ENCODE measurements at regions not wholly inside any gene's neighbourhood (a gene's known extent, or its start where the extent isn't known, plus 50 kb on each side); places are given as distances from the start of the nearest gene placed in this dataset.

GRCh38 chr5:28208356-28208755 is 1170.0 kb upstream of the CDH9 start:
- Histone ChIP-seq H3K9ac (ENCODE audit: extremely low read depth, insufficient read length, low read length) (no peak overlapping the region), H3T11ph (ENCODE audit: low read length) (no peak overlapping the region), H3K23me2 (ENCODE audit: insufficient read length, low read depth, low read length, poor library complexity, severe bottlenecking) (no peaks in the 10 kb centered on the region), H2BK120ac (ENCODE audit: low read depth, low read length, poor library complexity, severe bottlenecking) (no peak overlapping the region), H3K79me1 (ENCODE audit: insufficient read depth, low read depth, low read length, poor library complexity, severe bottlenecking) (no peaks in the 10 kb centered on the region), H2AFZ (ENCODE audit: low read length) (no peak overlapping the region), H3K9me3 (ENCODE audit: control insufficient read depth, low read depth, low read length) (no peaks in the 10 kb centered on the region), H3K56ac (ENCODE audit: insufficient read length, low read depth, low read length) (no peak overlapping the region), H2BK5ac (ENCODE audit: insufficient read length, low read length) (no peak overlapping the region), H3K27me3 (ENCODE audit: insufficient read depth, low read length) (no peaks in the 10 kb centered on the region), H3K23ac (ENCODE audit: insufficient read length, low read depth, low read length) (no peak overlapping the region), H4K8ac (replicated peaks; ENCODE audit: insufficient read length, low read depth, low read length) (no peak overlapping the region), H3K27ac (ENCODE audit: insufficient read length, low read depth, low read length) (no peak overlapping the region), H3K79me2 (ENCODE audit: insufficient read depth, low read length) (no peaks in the 10 kb centered on the region), H2BK12ac (ENCODE audit: insufficient read length, low read depth, low read length) (no peak overlapping the region), H4K91ac (ENCODE audit: insufficient read length, low read depth, low read length) (no peak overlapping the region), H2BK15ac (ENCODE audit: low read depth, low read length) (no peak overlapping the region), H2BK20ac (ENCODE audit: low read depth, low read length, poor library complexity, severe bottlenecking) (no peak overlapping the region), H3K4ac (ENCODE audit: low read depth, low read length) (no peak overlapping the region), H3K4me1 (ENCODE audit: insufficient read depth, low read length) (no peaks in the 10 kb centered on the region), H4K5ac (ENCODE audit: insufficient read length, low read depth, low read length) (no peak overlapping the region), H3K14ac (ENCODE audit: insufficient read depth, low read length) (no peak overlapping the region), H4K20me1 (ENCODE audit: control insufficient read depth, insufficient read depth, insufficient read length) (no peaks in the 10 kb centered on the region), H3K18ac (ENCODE audit: insufficient read length, low read depth, low read length) (no peak overlapping the region), H2AK5ac (ENCODE audit: insufficient read length, low read length) (no peak overlapping the region), H3K4me2 (ENCODE audit: insufficient read depth, insufficient read length, low read length) (no peak overlapping the region)
- Mint-ChIP-seq H3K27ac (no peak overlapping the region), H3K4me1 (no peaks in the 10 kb centered on the region), H3K36me3 (ENCODE audit: insufficient read depth in 1 of 3, low read depth in 3 of 3) (no peaks in the 10 kb centered on the region), H3K27me3 (ENCODE audit: low read depth) (no peaks in the 10 kb centered on the region), H3K4me3 (no peak overlapping the region), H3K9me3 (no peaks in the 10 kb centered on the region)
- no peak for DNase-seq
- TF ChIP-seq CTCF (conservative IDR thresholded peaks at IDR 0.05) = no peak
- no CpG with 5 or more reads among the region's 1 CpG for WGBS (ENCODE audit: extremely low coverage, insufficient read length, low lambda C conversion rate)

Measured in H9 (cell line).